Liver (tissue), 8 donors: ENCODE measurements at regions not wholly inside any gene's neighbourhood (a gene's known extent, or its start where the extent isn't known, plus 50 kb on each side); places are given as distances from the start of the nearest gene placed in this dataset.

Experiments
- DNase-seq: peaks from one replicate; pipeline ENCODE4 v3.0.0-alpha.2; 2017; ENCODE audit warnings: low spot score
- H3K27ac ChIP-seq, 2 donors: one replicate each; pipeline ENCODE4 v1.7.0; 2013; ENCODE audit warnings: inconsistent platforms in 2 of 2, low read length in 2 of 2, control low read depth in 1 of 2, low read depth in 1 of 2, mild to moderate bottlenecking in 1 of 2
- H3K27me3 ChIP-seq, 4 donors: one replicate each; pipeline versions ENCODE4 v1.6.1 to v1.7.0; 2013; ENCODE audit warnings: low read length in 3 of 4, inconsistent platforms in 1 of 4, mild to moderate bottlenecking in 1 of 4, moderate library complexity in 1 of 4; ENCODE audit not compliant: control insufficient read depth in 4 of 4, insufficient read depth in 4 of 4
- H3K36me3 ChIP-seq, 4 donors: one replicate each; pipeline versions ENCODE4 v1.6.1 to v1.7.0; 2013; ENCODE audit warnings: low read length in 3 of 4, mild to moderate bottlenecking in 3 of 4, low read depth in 1 of 4, moderate library complexity in 1 of 4; ENCODE audit not compliant: control insufficient read depth in 4 of 4, insufficient read depth in 3 of 4
- H3K4me1 ChIP-seq, 4 donors: one replicate each; pipeline versions ENCODE4 v1.6.1 to v1.7.0; 2013; ENCODE audit warnings: low read length in 3 of 4, mild to moderate bottlenecking in 3 of 4, moderate library complexity in 1 of 4; ENCODE audit not compliant: control insufficient read depth in 4 of 4, insufficient read depth in 4 of 4
- H3K4me3 ChIP-seq, 3 donors: one replicate each; pipeline versions ENCODE4 v1.6.1 to v1.7.0; 2013; ENCODE audit warnings: low read length in 3 of 3, control low read depth in 1 of 3, low read depth in 1 of 3, mild to moderate bottlenecking in 1 of 3
- H3K9ac ChIP-seq, 2 donors: one replicate each; pipeline ENCODE4 v1.7.0; 2013; ENCODE audit warnings: low read length in 2 of 2, mild to moderate bottlenecking in 2 of 2, moderate library complexity in 2 of 2, control low read depth in 1 of 2, low read depth in 1 of 2
- H3K9me3 ChIP-seq, 4 donors: one replicate each; pipeline versions ENCODE4 v1.6.1 to v1.7.0; 2013; ENCODE audit warnings: low read length in 3 of 4; ENCODE audit not compliant: control insufficient read depth in 4 of 4
- CTCF ChIP-seq: fragments of 150-350 bp; IDR thresholded peaks from 2 replicates; pipeline ENCODE4 v1.5.1; 2017; ENCODE audit warnings: improper control_type of control experiment, low read depth, low read length; ENCODE audit not compliant: missing input control
- EGR1 ChIP-seq, 2 donors: IDR thresholded peaks; 2 replicates each; pipeline ENCODE4 v1.6.1; 2016 to 2018; ENCODE audit warnings: antibody characterized with exemption in 2 of 2, low read depth in 2 of 2
- FOXA1 ChIP-seq: IDR thresholded peaks from 2 replicates; pipeline ENCODE4 v1.6.1; 2016; ENCODE audit warnings: antibody characterized with exemption
- FOXA2 ChIP-seq: IDR thresholded peaks from 2 replicates; pipeline ENCODE4 v1.6.1; 2016; ENCODE audit warnings: antibody characterized with exemption
- GABPA ChIP-seq, 2 donors: IDR thresholded peaks in 1 of 2; conservative IDR thresholded peaks in 1 of 2; 2 replicates each; pipeline ENCODE4 v1.6.1; 2016; ENCODE audit warnings: antibody characterized with exemption in 2 of 2, mild to moderate bottlenecking in 1 of 2, moderate library complexity in 1 of 2
- HNF4A ChIP-seq, 2 donors: conservative IDR thresholded peaks; 2 replicates each; pipeline ENCODE4 v1.6.1; 2016; ENCODE audit warnings: antibody characterized with exemption in 2 of 2, mild to moderate bottlenecking in 2 of 2
- JUND ChIP-seq, 2 donors: IDR thresholded peaks; 2 replicates each; pipeline ENCODE4 v1.6.1; 2016; ENCODE audit warnings: antibody characterized with exemption in 2 of 2
- MAX ChIP-seq: IDR thresholded peaks from 2 replicates; pipeline ENCODE4 v1.6.1; 2016; ENCODE audit warnings: antibody characterized with exemption
- NR2F2 ChIP-seq: IDR thresholded peaks from 2 replicates; pipeline ENCODE4 v1.6.1; 2016; ENCODE audit warnings: antibody characterized with exemption
- RAD21 ChIP-seq, 2 donors: IDR thresholded peaks; 2 replicates each; pipeline ENCODE4 v1.6.1; 2016; ENCODE audit warnings: antibody characterized with exemption in 2 of 2, mild to moderate bottlenecking in 2 of 2
- RXRA ChIP-seq, 2 donors: IDR thresholded peaks; 2 replicates each; pipeline ENCODE4 v1.6.1; 2017 to 2018; ENCODE audit warnings: antibody characterized with exemption in 2 of 2, mild to moderate bottlenecking in 1 of 2
- TAF1 ChIP-seq: conservative IDR thresholded peaks from 2 replicates; pipeline ENCODE4 v1.6.1; 2016; ENCODE audit warnings: antibody characterized with exemption, mild to moderate bottlenecking
- YY1 ChIP-seq: IDR thresholded peaks from 2 replicates; pipeline ENCODE4 v1.6.1; 2016; ENCODE audit warnings: antibody characterized with exemption, mild to moderate bottlenecking
- ZBTB33 ChIP-seq: IDR thresholded peaks from 2 replicates; pipeline ENCODE4 v1.6.1; 2016; ENCODE audit warnings: antibody characterized with exemption
- WGBS: extraction: QIAGEN DNeasy Blood & Tissue Kit; methylation state at CpG from one replicate; pipeline ENCODE4 v1.1.7; 2013; 5-methylcytosine and 5-hydroxymethylcytosine counted together
- TF ChIP-seq, protein P1 (sequence below): IDR thresholded peaks from 2 replicates; pipeline ENCODE4 v1.6.1; 2016; ENCODE audit warnings: antibody characterized with exemption
- donor health status: healthy.
- donor health status: healthy.
- donor health status: healthy.
- donor health status: healthy.
- donor health status: healthy.

DNA sequence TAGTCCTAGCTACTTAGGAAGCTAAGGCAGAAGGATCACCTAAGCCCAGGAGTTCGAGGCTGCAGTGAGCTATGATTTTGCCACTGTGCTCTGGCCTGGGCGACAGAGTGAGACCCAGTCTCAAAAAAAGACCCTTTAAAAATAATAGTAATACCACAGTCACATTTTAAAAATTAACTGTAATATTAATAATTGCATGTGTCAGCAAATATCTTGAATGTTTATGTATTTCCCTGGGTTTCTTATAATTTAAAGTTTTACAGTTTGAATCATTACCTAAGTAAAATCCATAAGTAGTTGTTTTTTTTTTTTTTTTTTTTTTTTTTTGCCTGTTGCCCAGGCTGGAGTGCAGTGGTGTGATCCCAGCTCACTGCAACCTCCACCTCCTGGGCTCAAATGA is 69.2 kb downstream of the LYZL2 start:
- H3K9me3 ChIP-seq: no peaks in the 10 kb centered on the region
- no peaks in the 10 kb centered on the region for H3K27me3 ChIP-seq
- no peaks in the 10 kb centered on the region for H3K36me3 ChIP-seq
- 91% methylated on average over 2 of the region's 2 CpGs for WGBS
- no peak for DNase-seq
- H3K4me1 ChIP-seq: peaks cover 0 to 5% (median under 1%) of the 10 kb centered on the region in 4 donors
- H3K4me3 ChIP-seq: no peak overlapping the region
- H3K27ac ChIP-seq: no peak overlapping the region
- H3K9ac ChIP-seq: no peak overlapping the region
- no peak for TF ChIP-seq EGR1 (IDR thresholded peaks at IDR 0.05; ENCODE audit: low read depth in 2 of 2)
- TF ChIP-seq HNF4A (conservative IDR thresholded peaks at IDR 0.05): no peak
- TF ChIP-seq FOXA1: no peak
- TF ChIP-seq RAD21 (IDR thresholded peaks at IDR 0.05): no peak
- TF ChIP-seq, protein P1, sequence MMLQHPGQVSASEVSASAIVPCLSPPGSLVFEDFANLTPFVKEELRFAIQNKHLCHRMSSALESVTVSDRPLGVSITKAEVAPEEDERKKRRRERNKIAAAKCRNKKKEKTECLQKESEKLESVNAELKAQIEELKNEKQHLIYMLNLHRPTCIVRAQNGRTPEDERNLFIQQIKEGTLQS: no peak
- TF ChIP-seq NR2F2: no peak
- no peak for TF ChIP-seq TAF1
- TF ChIP-seq GABPA (IDR thresholded peaks at IDR 0.05 in 1 of 2, conservative IDR thresholded peaks at IDR 0.05 in 1 of 2): no peak
- no peak for TF ChIP-seq RXRA (IDR thresholded peaks at IDR 0.05)
- TF ChIP-seq ZBTB33: no peak
- TF ChIP-seq YY1: no peak
- no peak for TF ChIP-seq FOXA2

GRCh38 chr10:30559180-30559579 is 70.4 kb downstream of the LYZL2 start:
- TF ChIP-seq YY1 (no peak), NR2F2 (no peak), CTCF (no peak), GABPA (IDR thresholded peaks at IDR 0.05 in 1 of 2, conservative IDR thresholded peaks at IDR 0.05 in 1 of 2) (no peak), TAF1 (no peak), MAX (no peak)
- Histone ChIP-seq H3K4me1 (peaks cover 1 to 9% (median 4%) of the 10 kb centered on the region in 4 donors), H3K9ac (no peak overlapping the region), H3K27ac (no peak overlapping the region), H3K36me3 (no peaks in the 10 kb centered on the region), H3K4me3 (no peak overlapping the region), H3K9me3 (no peaks in the 10 kb centered on the region), H3K27me3 (no peaks in the 10 kb centered on the region)
- no peak for DNase-seq
- 77% methylated on average over 9 of the region's 9 CpGs for WGBS

- Histone ChIP-seq H3K27ac (no peak overlapping the region), H3K9me3 (no peaks in the 10 kb centered on the region), H3K27me3 (no peaks in the 10 kb centered on the region), H3K4me1 (peaks cover 1 to 16% (median 8%) of the 10 kb centered on the region in 4 donors), H3K4me3 (no peak overlapping the region), H3K36me3 (no peaks in the 10 kb centered on the region), H3K9ac (no peak overlapping the region)
- TF ChIP-seq HNF4A (conservative IDR thresholded peaks at IDR 0.05) (no peak), CTCF (no peak), JUND (IDR thresholded peaks at IDR 0.05) (no peak), TAF1 (no peak), FOXA1 (no peak), FOXA2 (no peak)
- TF ChIP-seq, protein P1: no peak
- no peak for DNase-seq
- WGBS: 94% methylated on average over 14 of the region's 14 CpGs
These were observed 71.1 kb downstream of the LYZL2 start for GRCh38 chr10:30558411-30558810.
